ENCODE measurements at regions not wholly inside any gene's neighbourhood (a gene's known extent, or its start where the extent isn't known, plus 50 kb on each side); places are given as distances from the start of the nearest gene placed in this dataset.

DNA sequence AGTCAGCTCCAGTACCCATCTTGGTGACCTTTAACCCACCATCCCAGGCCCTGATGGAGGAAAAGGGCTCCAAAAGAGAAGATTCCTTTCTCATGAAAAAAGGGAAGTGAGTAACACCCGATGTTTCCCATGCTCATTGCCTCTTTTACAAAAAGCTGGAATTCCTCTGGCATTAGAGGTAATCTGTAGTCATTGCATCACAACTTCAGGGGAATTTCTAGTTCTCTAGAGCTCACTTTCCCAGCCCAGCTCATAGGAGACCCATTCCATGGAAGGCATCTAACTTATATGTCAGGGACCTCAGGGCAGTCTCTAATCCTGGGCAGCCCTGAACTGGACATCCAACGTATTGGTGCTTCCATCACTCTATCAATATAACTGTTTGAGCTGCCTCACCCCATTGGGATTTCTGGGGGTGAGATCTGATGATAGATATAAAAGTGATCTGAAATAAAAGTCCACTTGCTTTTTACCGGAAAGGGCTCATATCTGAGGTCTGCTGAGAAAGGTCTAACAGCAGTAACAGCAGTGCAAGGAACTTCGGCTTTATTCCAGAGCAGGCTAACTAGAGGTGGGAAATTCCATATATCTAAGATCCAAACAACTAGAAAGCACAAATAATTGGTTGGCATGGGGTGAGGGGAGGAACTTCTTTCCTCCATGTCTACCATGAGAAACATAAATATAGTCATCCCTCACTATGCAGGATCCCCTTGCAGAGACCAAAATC lies 106.1 kb downstream of the ETAA1 start:
- Mint-ChIP-seq H3K9me3 (no peaks in the 10 kb centered on the region), H3K36me3 (ENCODE audit: low read depth) (no peaks in the 10 kb centered on the region), H3K27me3 (ENCODE audit: low read depth) (peaks cover 2% of the 10 kb centered on the region), H3K27ac (ENCODE audit: unreplicated experiment) (no peak overlapping the region), H3K4me3 (no peak overlapping the region), H3K4me1 (no peaks in the 10 kb centered on the region)
- TF ChIP-seq, protein P1, sequence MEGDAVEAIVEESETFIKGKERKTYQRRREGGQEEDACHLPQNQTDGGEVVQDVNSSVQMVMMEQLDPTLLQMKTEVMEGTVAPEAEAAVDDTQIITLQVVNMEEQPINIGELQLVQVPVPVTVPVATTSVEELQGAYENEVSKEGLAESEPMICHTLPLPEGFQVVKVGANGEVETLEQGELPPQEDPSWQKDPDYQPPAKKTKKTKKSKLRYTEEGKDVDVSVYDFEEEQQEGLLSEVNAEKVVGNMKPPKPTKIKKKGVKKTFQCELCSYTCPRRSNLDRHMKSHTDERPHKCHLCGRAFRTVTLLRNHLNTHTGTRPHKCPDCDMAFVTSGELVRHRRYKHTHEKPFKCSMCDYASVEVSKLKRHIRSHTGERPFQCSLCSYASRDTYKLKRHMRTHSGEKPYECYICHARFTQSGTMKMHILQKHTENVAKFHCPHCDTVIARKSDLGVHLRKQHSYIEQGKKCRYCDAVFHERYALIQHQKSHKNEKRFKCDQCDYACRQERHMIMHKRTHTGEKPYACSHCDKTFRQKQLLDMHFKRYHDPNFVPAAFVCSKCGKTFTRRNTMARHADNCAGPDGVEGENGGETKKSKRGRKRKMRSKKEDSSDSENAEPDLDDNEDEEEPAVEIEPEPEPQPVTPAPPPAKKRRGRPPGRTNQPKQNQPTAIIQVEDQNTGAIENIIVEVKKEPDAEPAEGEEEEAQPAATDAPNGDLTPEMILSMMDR (conservative IDR thresholded peaks at IDR 0.05), result no peak
- no peak for DNase-seq (ENCODE audit: low read depth, low spot score)

DNA sequence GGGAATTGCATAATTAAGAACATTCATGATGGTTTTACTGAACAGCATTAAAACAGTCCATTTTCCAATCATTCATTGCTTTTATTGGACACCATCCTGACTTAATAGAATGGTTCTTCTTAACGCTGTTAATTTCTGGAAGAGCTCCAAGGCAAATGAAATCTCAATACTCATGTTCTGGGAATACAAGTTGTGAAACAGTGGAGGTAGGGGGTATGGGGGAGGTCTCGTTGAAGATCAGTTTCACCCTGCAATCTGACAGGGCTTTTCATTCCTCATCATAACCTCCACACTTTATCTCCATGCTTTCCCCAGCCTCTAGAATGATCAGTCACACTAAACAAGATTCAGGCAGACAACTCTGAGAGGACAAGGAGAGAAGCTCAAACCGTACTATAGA lies 113.6 kb downstream of the ETAA1 start:
- Mint-ChIP-seq H3K36me3 (ENCODE audit: low read depth) (no peaks in the 10 kb centered on the region), H3K9me3 (no peaks in the 10 kb centered on the region), H3K27ac (ENCODE audit: unreplicated experiment) (no peak overlapping the region), H3K27me3 (ENCODE audit: low read depth) (peaks cover 2% of the 10 kb centered on the region), H3K4me1 (no peaks in the 10 kb centered on the region), H3K4me3 (no peak overlapping the region)
- TF ChIP-seq, protein P1 (conservative IDR thresholded peaks at IDR 0.05), result no peak
- no peak for DNase-seq (ENCODE audit: low read depth, low spot score)

DNA sequence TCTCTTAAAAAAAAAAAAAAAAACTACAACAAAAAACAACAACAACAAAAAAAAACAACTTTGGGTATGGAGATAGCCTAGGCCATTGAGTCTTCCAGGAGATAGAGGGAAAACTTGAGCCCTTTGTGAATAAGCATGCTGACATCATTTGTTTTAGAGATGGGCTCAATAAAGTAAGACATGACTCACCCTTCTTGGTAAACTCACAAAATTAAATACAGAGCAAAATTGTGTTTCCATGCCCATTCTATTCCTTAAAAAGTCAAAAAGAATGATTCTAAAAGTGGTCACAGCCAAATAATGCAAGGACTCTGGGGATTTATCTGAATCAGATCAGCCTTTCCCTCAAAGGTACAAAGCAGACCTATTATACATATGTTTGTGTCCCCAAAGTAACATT lies 117.4 kb downstream of the ETAA1 start:
- Mint-ChIP-seq H3K4me3 (no peak overlapping the region), H3K27me3 (ENCODE audit: low read depth) (no peaks in the 10 kb centered on the region), H3K4me1 (no peaks in the 10 kb centered on the region), H3K9me3 (peaks cover 3% of the 10 kb centered on the region), H3K27ac (ENCODE audit: unreplicated experiment) (no peak overlapping the region), H3K36me3 (ENCODE audit: low read depth) (peaks cover 4% of the 10 kb centered on the region)
- TF ChIP-seq, protein P1 (conservative IDR thresholded peaks at IDR 0.05), result no peak
- DNase-seq (ENCODE audit: low read depth, low spot score), result no peak

DNA sequence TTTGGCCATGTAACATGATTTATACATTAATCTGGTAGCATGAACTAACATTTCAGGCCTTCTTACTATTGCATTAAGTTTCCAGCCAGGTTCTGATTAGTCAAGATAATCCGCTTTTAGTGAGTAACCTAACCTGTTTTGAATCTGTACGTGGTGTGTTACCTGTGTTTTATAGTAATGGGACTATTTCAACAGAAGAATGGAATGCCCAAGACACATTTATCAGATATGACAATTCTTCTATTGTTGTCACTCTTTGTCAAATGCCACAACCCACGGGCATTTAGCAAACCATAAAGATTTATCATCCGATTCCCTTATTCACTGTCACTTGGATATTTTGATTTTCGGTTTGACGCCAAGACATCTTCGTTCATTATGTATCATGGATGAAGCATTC lies 117.9 kb downstream of the ETAA1 start:
- Mint-ChIP-seq H3K4me1 (no peaks in the 10 kb centered on the region), H3K27me3 (ENCODE audit: low read depth) (no peaks in the 10 kb centered on the region), H3K36me3 (ENCODE audit: low read depth) (peaks cover 4% of the 10 kb centered on the region), H3K27ac (ENCODE audit: unreplicated experiment) (no peak overlapping the region), H3K9me3 (peaks cover 4% of the 10 kb centered on the region), H3K4me3 (no peak overlapping the region)
- no peak for DNase-seq (ENCODE audit: low read depth, low spot score)
- TF ChIP-seq, protein P1 (conservative IDR thresholded peaks at IDR 0.05), result no peak

DNA sequence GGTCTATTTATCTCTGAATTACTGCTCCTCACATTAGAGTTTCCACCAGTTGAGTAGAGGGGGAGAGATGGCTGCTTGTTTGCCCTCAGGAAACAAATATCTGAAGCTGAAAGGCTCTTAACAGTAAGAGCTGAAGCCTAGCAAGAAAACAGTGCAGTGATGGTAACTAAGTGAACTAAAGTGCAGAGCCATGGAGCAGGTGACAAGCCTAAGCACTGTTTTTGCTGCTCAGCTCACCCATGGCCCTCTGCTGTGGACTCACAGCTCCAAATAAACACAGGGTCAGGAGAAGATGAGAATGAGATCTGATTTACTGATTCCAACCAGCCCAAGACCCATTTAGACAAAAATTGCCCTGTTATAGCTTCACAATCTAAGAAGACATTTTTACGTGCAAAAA lies 118.4 kb downstream of the ETAA1 start:
- Mint-ChIP-seq H3K9me3 (peaks cover 8% of the 10 kb centered on the region), H3K36me3 (ENCODE audit: low read depth) (peaks cover 4% of the 10 kb centered on the region), H3K27me3 (ENCODE audit: low read depth) (no peaks in the 10 kb centered on the region), H3K27ac (ENCODE audit: unreplicated experiment) (no peak overlapping the region), H3K4me1 (no peaks in the 10 kb centered on the region), H3K4me3 (no peak overlapping the region)
- DNase-seq (ENCODE audit: low read depth, low spot score), result no peak
- TF ChIP-seq, protein P1 (conservative IDR thresholded peaks at IDR 0.05), result no peak
